Thoracic aorta (tissue), 2 donors: ENCODE measurements at regions not wholly inside any gene's neighbourhood (a gene's known extent, or its start where the extent isn't known, plus 50 kb on each side); places are given as distances from the start of the nearest gene placed in this dataset.

Experiments used
- ATAC-seq: fragments of 150-250 bp; one replicate; pipeline ENCODE4 v1.8.0; 2017; ENCODE audit warnings: low read depth; ENCODE audit not compliant: insufficient number of reproducible peaks, low FRiP score
- DNase-seq: peaks from one replicate; pipeline ENCODE4 v3.0.0-alpha.2; 2020; ENCODE audit warnings: low spot score
- H3K27ac ChIP-seq, 2 donors: fragments of 200-600 bp; sonication (generic); 1 replicate in 1 of 2; 2 replicates in 1 of 2; pipeline ENCODE4 v1.5.1; 2016; ENCODE audit warnings: mild to moderate bottlenecking in 2 of 2, moderate library complexity in 2 of 2
- H3K27me3 ChIP-seq: fragments of 200-600 bp; sonication (generic); replicated peaks from 2 replicates; pipeline ENCODE4 v1.6.0; 2016; ENCODE audit warnings: mild to moderate bottlenecking; ENCODE audit not compliant: insufficient read depth
- H3K36me3 ChIP-seq: fragments of 200-600 bp; sonication (generic); one replicate; pipeline ENCODE4 v1.5.1; 2016
- H3K4me1 ChIP-seq, 2 donors: fragments of 200-600 bp; sonication (generic); 1 replicate in 1 of 2; 2 replicates in 1 of 2; pipeline versions ENCODE4 v1.5.1 to v1.6.0; 2016; ENCODE audit warnings: low read depth in 2 of 2, mild to moderate bottlenecking in 1 of 2; ENCODE audit not compliant: control insufficient read depth in 1 of 2
- H3K4me3 ChIP-seq: fragments of 200-600 bp; sonication (generic); 2 replicates; pipeline ENCODE4 v1.5.1; 2016; ENCODE audit warnings: mild to moderate bottlenecking
- H3K9me3 ChIP-seq: fragments of 200-600 bp; sonication (generic); 2 replicates; pipeline ENCODE4 v1.5.1; 2016
- TF ChIP-seq, protein P1 (sequence below): fragments of 200-600 bp; sonication (generic); IDR thresholded peaks from one replicate; pipeline ENCODE4 v1.5.1; 2019; ENCODE audit warnings: antibody characterized with exemption

- no peaks in the 10 kb centered on the region for H3K36me3 ChIP-seq
- no peak overlapping the region for H3K27ac ChIP-seq
- ATAC-seq, result no peak
- DNase-seq, result no peak
- H3K9me3 ChIP-seq, result no peaks in the 10 kb centered on the region
- no peaks in the 10 kb centered on the region for H3K4me1 ChIP-seq
- TF ChIP-seq, protein P1, sequence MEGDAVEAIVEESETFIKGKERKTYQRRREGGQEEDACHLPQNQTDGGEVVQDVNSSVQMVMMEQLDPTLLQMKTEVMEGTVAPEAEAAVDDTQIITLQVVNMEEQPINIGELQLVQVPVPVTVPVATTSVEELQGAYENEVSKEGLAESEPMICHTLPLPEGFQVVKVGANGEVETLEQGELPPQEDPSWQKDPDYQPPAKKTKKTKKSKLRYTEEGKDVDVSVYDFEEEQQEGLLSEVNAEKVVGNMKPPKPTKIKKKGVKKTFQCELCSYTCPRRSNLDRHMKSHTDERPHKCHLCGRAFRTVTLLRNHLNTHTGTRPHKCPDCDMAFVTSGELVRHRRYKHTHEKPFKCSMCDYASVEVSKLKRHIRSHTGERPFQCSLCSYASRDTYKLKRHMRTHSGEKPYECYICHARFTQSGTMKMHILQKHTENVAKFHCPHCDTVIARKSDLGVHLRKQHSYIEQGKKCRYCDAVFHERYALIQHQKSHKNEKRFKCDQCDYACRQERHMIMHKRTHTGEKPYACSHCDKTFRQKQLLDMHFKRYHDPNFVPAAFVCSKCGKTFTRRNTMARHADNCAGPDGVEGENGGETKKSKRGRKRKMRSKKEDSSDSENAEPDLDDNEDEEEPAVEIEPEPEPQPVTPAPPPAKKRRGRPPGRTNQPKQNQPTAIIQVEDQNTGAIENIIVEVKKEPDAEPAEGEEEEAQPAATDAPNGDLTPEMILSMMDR, result no peak
- H3K4me3 ChIP-seq, result no peak overlapping the region
- no peaks in the 10 kb centered on the region for H3K27me3 ChIP-seq
These were observed 102.6 kb upstream of the MYCBP2 start for GRCh38 chr13:77429320-77430142.

DNA sequence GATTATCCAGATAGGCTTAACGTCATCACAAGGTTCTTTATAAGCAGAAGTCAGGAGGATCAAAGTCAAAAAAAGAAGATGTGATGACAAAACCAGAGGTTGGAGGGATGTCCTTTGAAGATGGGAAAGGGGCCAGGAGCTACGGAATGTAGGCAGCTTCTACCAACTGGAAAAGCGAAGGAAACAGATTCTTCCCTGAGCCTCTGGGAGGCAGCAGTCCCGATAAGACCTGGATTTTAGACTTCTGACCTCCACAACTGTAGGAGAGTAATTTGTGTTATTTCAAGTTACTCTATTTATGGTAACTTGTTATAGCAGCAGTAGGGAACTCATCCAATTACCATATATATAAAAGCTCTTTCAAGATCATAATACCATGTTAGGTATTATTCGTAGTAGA is 98.8 kb upstream of the MYCBP2 start:
- no peak overlapping the region for H3K4me3 ChIP-seq
- H3K27ac ChIP-seq, result no peak overlapping the region
- DNase-seq (no peak), ATAC-seq (no peak)
- no peaks in the 10 kb centered on the region for H3K9me3 ChIP-seq
- H3K36me3 ChIP-seq, result no peaks in the 10 kb centered on the region
- H3K27me3 ChIP-seq, result no peaks in the 10 kb centered on the region
- H3K4me1 ChIP-seq, result no peaks in the 10 kb centered on the region
- TF ChIP-seq, protein P1, result no peak

DNA sequence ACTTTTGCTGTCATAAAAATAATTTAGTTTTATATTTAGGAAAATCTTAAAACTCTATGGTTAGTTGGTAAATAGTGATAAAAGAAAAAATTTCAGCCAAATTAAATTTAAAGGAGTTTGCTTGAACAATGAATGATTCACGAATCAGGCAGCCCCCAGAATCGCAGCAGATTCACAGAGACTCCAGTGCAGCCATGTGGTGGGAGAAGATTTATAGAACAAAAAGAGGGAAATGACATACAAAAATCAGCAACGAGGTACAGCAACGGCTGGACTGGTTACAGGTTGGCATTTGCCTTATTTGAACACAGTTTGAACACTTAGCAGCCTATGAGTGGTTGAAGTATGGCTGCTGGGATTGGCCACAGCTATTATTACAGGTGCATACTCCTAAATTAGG is 96.4 kb upstream of the MYCBP2 start:
- DNase-seq (no peak), ATAC-seq (no peak)
- Histone ChIP-seq H3K4me3 (no peak overlapping the region), H3K9me3 (no peaks in the 10 kb centered on the region), H3K4me1 (no peaks in the 10 kb centered on the region), H3K36me3 (no peaks in the 10 kb centered on the region), H3K27ac (no peak overlapping the region), H3K27me3 (no peaks in the 10 kb centered on the region)
- TF ChIP-seq, protein P1, result no peak

GRCh38 chr13:77422724-77423123 is 95.8 kb upstream of the MYCBP2 start:
- H3K4me1 ChIP-seq, result no peaks in the 10 kb centered on the region
- H3K36me3 ChIP-seq, result no peaks in the 10 kb centered on the region
- H3K4me3 ChIP-seq, result no peak overlapping the region
- H3K9me3 ChIP-seq, result no peaks in the 10 kb centered on the region
- H3K27ac ChIP-seq, result no peak overlapping the region
- no peak for DNase-seq
- TF ChIP-seq, protein P1, result no peak
- no peak for ATAC-seq
- H3K27me3 ChIP-seq, result no peaks in the 10 kb centered on the region

- H3K4me3 ChIP-seq, result no peak overlapping the region
- no peaks in the 10 kb centered on the region for H3K36me3 ChIP-seq
- no peak for ATAC-seq
- H3K27ac ChIP-seq, result no peak overlapping the region
- H3K4me1 ChIP-seq, result peaks cover 0 to 3% of the 10 kb centered on the region in 2 donors
- TF ChIP-seq, protein P1, result no peak
- H3K9me3 ChIP-seq, result no peaks in the 10 kb centered on the region
- no peak for DNase-seq
- H3K27me3 ChIP-seq, result no peaks in the 10 kb centered on the region
These were observed 91.0 kb upstream of the MYCBP2 start for GRCh38 chr13:77417897-77418296.
